WERI-Rb-1 (cell line): ENCODE measurements at regions not wholly inside any gene's neighbourhood (a gene's known extent, or its start where the extent isn't known, plus 50 kb on each side); places are given as distances from the start of the nearest gene placed in this dataset.

Experiments used
- DNase-seq: peaks from one replicate; pipeline ENCODE4 v3.0.0-alpha.2; 2020
- H3K27ac ChIP-seq: fragments of 250-450 bp; sonication (Bioruptor Pico); 2 replicates; pipeline ENCODE4 v1.5.1; 2020; ENCODE audit warnings: mild to moderate bottlenecking, moderate library complexity
- H3K27me3 ChIP-seq: fragments of 250-450 bp; sonication (Bioruptor Pico); 2 replicates; pipeline ENCODE4 v1.5.1; 2021; ENCODE audit warnings: mild to moderate bottlenecking, low read depth, moderate library complexity; ENCODE audit not compliant: insufficient read depth, severe bottlenecking
- H3K36me3 ChIP-seq: fragments of 250-450 bp; sonication (Bioruptor Pico); 2 replicates; pipeline ENCODE4 v1.5.1; 2020; ENCODE audit warnings: mild to moderate bottlenecking, moderate library complexity
- H3K4me3 ChIP-seq: 2 replicates; pipeline ENCODE4 v1.5.1; 2011; ENCODE audit warnings: low read depth, mild to moderate bottlenecking, control low read depth, low read length
- H3K9me3 ChIP-seq: fragments of 250-450 bp; sonication (Bioruptor Pico); 2 replicates; pipeline ENCODE4 v1.5.1; 2021; ENCODE audit warnings: mild to moderate bottlenecking, moderate library complexity; ENCODE audit not compliant: severe bottlenecking
- CTCF ChIP-seq: IDR thresholded peaks from 2 replicates; pipeline ENCODE4 v1.5.1; 2011; ENCODE audit warnings: low read depth, mild to moderate bottlenecking, control low read depth, inconsistent platforms, low read length

DNA sequence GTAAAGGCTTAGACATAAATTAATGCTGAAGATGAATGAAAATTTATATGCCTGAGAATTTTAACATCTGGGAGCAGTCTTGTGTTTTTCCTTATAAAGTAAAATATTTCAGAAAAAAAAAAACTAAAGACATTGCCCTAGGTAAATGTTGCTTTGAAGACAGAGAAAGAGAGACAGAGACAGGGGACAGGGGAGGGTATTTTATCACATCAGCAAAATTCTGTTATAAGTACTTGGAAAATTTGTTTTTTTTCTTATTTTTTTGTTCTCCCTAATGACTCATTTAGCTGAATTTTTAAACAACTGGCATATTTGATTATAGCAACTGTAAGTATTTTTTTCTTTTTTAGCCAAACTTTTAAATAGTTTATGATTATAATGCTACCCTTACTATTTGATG lies 1540.6 kb upstream of the GBE1 start:
- H3K27me3 ChIP-seq: no peaks in the 10 kb centered on the region
- no peaks in the 10 kb centered on the region for H3K36me3 ChIP-seq
- no peak for TF ChIP-seq CTCF
- no peak overlapping the region for H3K4me3 ChIP-seq
- no peak overlapping the region for H3K27ac ChIP-seq
- DNase-seq: no peak
- no peaks in the 10 kb centered on the region for H3K9me3 ChIP-seq

DNA sequence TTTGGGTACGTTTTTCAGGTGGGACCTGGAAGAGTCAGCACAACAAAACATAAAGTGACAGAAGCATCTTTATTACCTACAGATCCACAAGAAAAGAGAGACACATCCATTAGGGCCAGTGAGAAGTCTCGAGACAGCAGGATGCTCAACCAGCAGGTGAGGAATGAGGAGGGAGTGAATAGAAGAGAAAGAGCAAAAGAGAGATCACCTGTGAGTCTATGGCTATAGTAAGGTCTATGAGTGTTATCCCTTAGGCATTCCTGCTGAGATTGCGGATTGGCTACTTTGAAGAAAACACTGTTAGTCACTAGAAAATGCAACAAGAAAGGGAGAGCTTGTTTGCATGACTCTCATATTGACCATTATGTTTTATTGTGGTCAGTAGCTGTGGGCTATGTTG lies 1556.2 kb upstream of the GBE1 start:
- DNase-seq: no peak
- Histone ChIP-seq H3K4me3 (no peak overlapping the region), H3K27me3 (no peaks in the 10 kb centered on the region), H3K36me3 (no peaks in the 10 kb centered on the region), H3K27ac (no peak overlapping the region), H3K9me3 (no peaks in the 10 kb centered on the region)
- no peak for TF ChIP-seq CTCF

DNA sequence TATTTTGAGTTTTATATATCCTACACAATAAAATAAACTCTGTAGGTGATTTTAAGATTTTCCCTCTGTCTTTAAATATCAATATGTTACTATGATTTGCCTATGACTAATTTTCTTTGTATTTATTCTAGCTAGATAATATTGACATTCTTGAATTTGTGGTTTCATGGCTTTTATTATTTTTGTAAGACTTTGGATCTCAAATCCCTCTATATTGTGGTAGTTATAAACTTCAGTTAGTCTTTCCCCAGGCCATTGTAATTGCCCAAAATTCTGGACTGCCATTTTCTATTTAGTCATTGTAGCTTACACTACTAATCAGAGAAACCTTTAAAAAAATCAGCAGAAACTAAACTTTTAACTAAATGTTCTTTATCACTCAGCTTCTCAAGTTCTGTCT lies 1559.3 kb upstream of the GBE1 start:
- Histone ChIP-seq H3K27me3 (no peaks in the 10 kb centered on the region), H3K4me3 (no peak overlapping the region), H3K27ac (no peak overlapping the region), H3K36me3 (no peaks in the 10 kb centered on the region), H3K9me3 (no peaks in the 10 kb centered on the region)
- TF ChIP-seq CTCF: no peak
- DNase-seq: no peak

- no peak for DNase-seq
- H3K27ac ChIP-seq: no peak overlapping the region
- no peaks in the 10 kb centered on the region for H3K9me3 ChIP-seq
- no peak overlapping the region for H3K4me3 ChIP-seq
- H3K27me3 ChIP-seq: no peaks in the 10 kb centered on the region
- no peak for TF ChIP-seq CTCF
- H3K36me3 ChIP-seq: no peaks in the 10 kb centered on the region
Measured at GRCh38 chr3:83321457-83321856, 1560.0 kb upstream of the GBE1 start.

GRCh38 chr3:83321891-83322290 lies 1560.4 kb upstream of the GBE1 start:
- Histone ChIP-seq H3K4me3 (no peak overlapping the region), H3K9me3 (no peaks in the 10 kb centered on the region), H3K27ac (no peak overlapping the region), H3K27me3 (no peaks in the 10 kb centered on the region), H3K36me3 (no peaks in the 10 kb centered on the region)
- DNase-seq: no peak
- no peak for TF ChIP-seq CTCF

- Histone ChIP-seq H3K9me3 (no peaks in the 10 kb centered on the region), H3K36me3 (no peaks in the 10 kb centered on the region), H3K4me3 (no peak overlapping the region), H3K27me3 (no peaks in the 10 kb centered on the region), H3K27ac (no peak overlapping the region)
- no peak for DNase-seq
- no peak for TF ChIP-seq CTCF
Measured at GRCh38 chr3:83354205-83354604, 1592.8 kb upstream of the GBE1 start.
